HG03095 (cell line): ENCODE measurements at regions not wholly inside any gene's neighbourhood (a gene's known extent, or its start where the extent isn't known, plus 50 kb on each side); places are given as distances from the start of the nearest gene placed in this dataset.
"Not testable (repeated sequence)": the region's sequence is repeated elsewhere in the genome, so short reads cannot be mapped to it uniquely, and the experiment has no call there.

ENCODE experiments used
- ATAC-seq: cut with Tn5 transposase; IDR thresholded peaks from one replicate; pipeline ENCODE4 v1.9.1; 2021; ENCODE audit warnings: moderate library complexity; ENCODE audit not compliant: unreplicated experiment

DNA sequence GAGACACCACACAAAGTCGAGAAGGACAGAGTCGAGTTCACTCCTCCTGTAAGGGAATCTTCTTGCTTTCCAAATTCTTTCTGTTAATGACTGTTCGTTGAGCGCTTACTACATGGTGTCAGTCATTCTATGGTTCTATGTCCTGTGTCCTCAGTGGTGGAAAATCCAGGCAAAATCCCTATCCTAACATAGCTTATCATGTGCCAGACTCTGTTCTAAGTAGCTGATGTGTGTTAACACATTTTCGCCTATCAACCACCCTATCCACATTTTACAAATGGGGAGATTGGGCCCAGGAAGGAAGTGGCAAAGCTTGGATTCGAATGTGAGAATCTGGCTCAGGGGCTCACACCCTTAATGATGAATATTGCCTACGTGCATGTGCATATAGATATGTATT is 280.1 kb downstream of the GATA3 start:
- no peak for ATAC-seq

GRCh38 chr10:8336629-8337331 is 282.3 kb downstream of the GATA3 start:
- ATAC-seq, result no peak

DNA sequence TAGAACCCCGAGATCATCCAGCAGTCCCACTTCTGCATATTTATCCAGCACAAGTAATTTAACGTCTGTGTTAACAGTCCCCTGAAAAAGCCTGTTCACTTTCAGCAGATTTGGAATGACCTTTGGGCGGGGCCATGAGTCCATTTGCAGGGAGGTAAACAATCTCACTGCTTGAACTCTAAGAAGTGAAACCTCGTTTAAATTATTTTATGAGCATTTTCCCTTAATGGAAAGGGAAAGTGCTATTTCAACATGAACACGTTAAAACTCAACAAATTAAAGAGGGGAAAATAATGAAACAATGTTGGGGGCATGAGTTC is 282.8 kb downstream of the GATA3 start:
- no peak for ATAC-seq

- no peak for ATAC-seq
These were observed 283.8 kb downstream of the GATA3 start for GRCh38 chr10:8338177-8338766.

GRCh38 chr10:8344756-8345155 is 290.3 kb downstream of the GATA3 start:
- ATAC-seq, result no peak

DNA sequence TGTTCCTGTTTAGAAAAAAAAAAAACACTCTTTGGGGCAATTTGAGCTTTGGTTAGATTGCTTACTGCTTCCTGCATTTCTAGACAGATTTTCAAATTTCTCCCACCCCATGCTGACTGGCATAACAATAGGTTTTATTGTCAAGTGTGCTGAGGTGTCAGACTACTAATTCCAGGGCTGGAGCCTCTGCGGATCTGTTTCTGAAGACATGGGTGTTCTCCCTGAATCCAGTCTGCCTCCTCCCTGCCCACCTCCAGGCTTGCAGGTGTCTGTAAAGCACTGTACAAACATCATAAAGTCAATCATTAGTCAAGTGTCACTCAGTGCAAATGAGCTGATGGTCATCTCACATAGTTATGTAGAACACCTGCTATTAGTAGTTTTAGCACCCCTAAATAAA is 292.4 kb downstream of the GATA3 start:
- ATAC-seq, result no peak

DNA sequence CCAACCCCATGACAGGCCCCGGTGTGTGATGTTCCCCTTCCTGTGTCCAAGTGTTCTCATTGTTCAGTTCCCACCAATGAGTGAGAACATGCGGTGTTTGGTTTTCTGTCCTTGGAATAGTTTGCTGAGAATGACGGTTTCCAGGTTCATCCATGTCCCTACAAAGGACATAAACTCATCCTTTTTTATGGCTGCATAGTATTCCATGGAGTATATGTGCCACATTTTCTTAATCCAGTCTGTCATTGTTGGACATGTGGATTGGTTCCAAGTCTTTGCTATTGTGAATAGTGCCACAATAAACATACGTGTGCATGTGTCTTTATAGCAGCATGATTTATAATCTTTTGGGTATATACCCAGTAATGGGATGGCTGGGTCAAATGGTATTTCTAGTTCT is 293.1 kb downstream of the GATA3 start:
- ATAC-seq, result not testable (repeated sequence)

DNA sequence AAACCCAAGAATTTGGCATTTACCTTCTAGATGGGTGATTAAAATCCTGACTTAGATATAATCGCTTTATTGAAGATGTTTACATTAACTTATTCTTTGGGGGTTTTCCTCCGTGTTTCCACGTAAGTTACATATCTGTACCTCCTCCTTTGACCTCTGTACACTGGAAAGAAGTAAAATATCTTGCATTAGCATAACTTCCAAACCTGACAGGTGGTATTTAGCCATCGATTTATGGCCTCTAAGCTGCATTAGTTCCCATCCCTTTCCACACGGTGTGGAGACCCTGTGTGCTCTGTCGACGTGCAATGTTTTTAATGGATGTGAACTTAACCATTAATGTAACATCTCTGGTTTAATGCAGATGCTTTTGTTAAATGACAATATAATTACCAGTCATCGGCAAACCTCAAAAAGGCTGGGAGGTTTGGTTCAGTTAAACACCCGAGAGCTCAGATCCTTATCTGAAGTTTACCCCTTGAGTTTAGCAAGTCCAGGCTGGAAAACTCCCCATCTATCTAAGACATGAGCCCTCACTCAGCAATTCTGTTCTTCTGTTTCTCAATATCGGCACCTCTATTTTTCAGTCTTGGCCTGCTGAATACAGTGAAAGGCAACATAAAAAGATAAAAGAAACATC is 295.2 kb downstream of the GATA3 start:
- ATAC-seq, result no peak

GRCh38 chr10:8350250-8350967 is 295.9 kb downstream of the GATA3 start:
- ATAC-seq, result no peak

- no peak for ATAC-seq
These were observed 297.9 kb downstream of the GATA3 start for GRCh38 chr10:8352171-8353075.

GRCh38 chr10:8356283-8356682 is 301.8 kb downstream of the GATA3 start:
- no peak for ATAC-seq

GRCh38 chr10:8359467-8359866 is 305.0 kb downstream of the GATA3 start:
- no peak for ATAC-seq

- ATAC-seq, result peak; percentile 46
These were observed 305.9 kb downstream of the GATA3 start for GRCh38 chr10:8360365-8360764.

GRCh38 chr10:8360814-8361509 is 306.5 kb downstream of the GATA3 start:
- ATAC-seq, result no peak

GRCh38 chr10:8361510-8361844 is 307.0 kb downstream of the GATA3 start:
- ATAC-seq, result no peak

GRCh38 chr10:8365935-8366911 is 311.7 kb downstream of the GATA3 start:
- no peak for ATAC-seq

- ATAC-seq, result not testable (repeated sequence)
These were observed 313.4 kb downstream of the GATA3 start for GRCh38 chr10:8367672-8368411.

- peak; percentile 80 for ATAC-seq
These were observed 315.2 kb downstream of the GATA3 start for GRCh38 chr10:8369666-8370065.

- ATAC-seq, result no peak
These were observed 319.8 kb downstream of the GATA3 start for GRCh38 chr10:8374334-8374733.
